ENCODE measurements at regions not wholly inside any gene's neighbourhood (a gene's known extent, or its start where the extent isn't known, plus 50 kb on each side); places are given as distances from the start of the nearest gene placed in this dataset.
"Not testable (repeated sequence)": the region's sequence is repeated elsewhere in the genome, so short reads cannot be mapped to it uniquely, and the experiment has no call there.

DNA sequence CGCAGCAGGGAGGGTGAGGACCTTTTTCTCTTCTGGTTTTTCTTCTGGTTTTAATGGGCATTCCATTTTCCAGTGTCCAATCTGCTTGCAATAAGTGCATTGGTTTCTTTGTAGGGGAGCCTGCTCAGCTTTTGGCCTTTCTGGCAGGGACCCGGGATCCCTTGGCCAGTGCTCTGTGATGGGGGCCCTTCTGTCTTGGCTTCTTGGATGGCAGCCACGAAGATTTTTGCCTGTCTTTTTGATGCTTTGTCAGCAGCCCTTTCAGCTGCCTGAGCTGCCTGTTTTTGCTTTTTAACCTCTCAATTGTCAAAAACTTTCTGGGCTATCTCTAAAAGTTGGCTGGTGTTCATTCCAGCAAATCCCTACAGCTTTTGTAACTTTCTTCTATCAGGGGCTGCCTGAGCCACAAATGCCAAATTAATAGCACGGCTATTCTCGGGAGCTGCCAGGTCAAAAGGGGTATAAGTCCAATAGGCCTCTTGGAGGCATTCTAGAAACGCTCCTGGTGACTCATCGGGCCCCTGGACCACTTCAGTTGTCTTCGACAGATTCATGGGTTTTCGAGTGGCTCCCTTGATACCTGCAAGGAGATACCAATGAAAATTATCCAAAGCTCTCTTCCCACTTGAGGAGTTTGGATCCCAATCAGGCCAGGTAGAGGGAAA is 179.9 kb upstream of the MBL2 start:
- DNase-seq (ENCODE audit: low spot score) = no peak

DNA sequence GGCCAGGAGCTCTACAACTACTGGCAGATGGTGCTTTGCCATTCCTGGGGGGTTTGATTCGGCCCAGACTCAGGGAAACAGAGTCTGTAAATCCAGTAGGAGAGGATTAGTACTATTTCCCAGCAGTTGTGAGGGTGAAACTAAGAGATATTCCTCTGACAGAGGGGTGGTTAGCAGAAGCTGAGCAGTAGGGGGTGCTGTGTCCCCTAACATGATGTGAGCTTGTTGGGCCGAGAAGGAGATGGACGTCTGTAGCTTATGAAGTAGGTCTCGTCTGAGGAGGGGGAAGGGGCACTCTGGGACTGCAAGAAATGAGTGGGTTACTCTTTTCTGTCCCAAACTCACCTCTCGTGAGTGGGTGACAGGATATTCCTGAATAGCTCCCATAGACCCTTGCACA is 179.2 kb upstream of the MBL2 start:
- DNase-seq (ENCODE audit: low spot score) = peak; percentile 17

DNA sequence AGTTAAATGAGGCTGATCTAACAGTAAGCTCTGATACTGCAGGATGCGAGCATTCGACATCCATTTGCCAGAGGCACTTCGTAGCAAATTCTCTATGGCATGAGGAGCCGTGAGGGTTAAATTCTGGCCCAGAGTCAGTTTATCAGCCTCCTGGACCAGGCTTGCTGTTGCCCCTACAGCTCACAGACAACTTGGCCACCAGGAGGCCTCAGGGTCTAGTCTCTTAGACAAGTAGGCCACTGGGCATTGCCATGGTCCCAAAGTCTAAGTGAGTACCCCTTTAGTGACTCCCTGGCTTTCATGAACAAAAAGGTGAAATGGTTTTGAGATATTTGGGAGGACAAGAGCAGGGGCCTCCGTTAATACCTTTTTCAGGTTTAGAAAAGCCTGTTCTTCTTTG is 178.0 kb upstream of the MBL2 start:
- no peak for DNase-seq (ENCODE audit: low spot score)

DNA sequence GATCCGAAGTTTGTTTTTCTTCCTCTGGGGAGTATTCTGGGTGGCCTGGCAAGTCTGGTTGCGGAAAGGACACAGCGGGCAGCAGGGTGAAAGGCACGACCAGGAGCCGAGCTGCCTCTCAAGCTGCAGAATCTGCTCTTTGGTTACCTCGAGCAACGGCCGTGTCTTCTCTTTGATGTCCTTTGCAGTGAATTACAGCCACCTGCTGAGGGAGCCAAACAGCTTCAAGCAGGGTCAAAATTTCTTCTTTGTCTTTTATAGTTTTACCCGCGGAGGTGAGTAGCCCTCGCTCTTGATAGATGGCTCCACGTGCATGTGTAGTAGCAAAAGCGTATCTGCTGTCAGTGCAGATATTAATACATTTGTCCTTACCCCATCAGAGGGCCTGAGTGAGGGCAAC is 177.3 kb upstream of the MBL2 start:
- DNase-seq (ENCODE audit: low spot score) = no peak

DNA sequence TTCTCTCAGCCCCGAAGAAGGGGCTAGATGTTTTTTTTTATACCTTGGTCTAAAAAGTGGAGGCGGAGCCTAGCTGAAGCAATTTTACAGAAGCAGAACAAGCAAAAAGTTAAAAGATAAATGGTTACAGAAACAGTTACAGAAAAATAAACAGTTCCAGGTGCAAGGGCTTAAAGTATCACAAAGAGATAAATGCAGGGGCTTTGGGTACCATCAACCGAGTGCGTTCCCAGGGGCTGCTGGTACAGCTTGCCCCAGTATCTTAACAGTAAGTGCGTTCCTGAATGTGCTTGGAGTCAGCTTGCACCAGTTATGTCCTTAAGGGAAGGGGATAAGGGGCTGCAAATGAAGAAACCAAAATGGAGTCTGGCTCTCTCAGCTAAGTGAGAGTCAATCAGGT is 173.9 kb upstream of the MBL2 start:
- DNase-seq (ENCODE audit: low spot score) = no peak

DNA sequence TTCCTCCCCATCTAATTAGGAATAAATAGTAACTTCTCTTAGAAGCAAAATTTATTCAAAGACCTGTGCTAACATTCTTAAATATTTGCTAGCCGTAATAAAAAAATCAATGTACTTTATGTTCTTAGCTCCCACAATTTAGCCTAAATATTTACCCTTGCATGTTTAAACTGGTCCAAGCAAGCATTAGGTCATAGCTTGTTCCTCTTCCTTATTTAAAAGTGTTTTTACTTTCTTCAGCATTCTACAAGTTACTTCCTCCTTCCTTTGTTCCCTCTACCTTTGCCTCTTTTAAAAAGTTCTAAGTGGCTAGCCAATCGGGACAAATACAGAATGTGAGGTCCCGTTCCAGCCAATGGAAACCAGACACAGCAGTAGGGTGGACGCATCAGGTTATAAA is 172.9 kb upstream of the MBL2 start:
- DNase-seq (ENCODE audit: low spot score) = not testable (repeated sequence)

DNA sequence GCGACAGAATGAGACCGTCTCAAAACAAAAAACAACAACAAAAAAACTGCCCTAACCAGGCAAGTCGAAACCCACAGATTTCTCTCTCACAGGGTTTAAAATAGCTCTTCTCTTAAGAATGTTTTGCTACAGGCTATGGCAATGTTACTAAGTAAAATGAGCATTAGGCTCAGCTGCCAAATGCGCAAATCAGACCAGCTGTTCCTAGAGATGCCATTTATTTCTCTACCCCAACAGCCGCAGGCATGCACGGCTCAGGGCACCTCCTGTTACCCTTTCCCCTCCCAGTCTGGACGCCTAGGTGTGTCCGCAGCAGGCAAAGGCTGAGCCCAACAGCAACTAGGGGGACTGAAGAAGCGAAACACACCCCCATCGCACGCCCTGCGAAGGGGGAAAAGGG is 168.3 kb upstream of the MBL2 start:
- no peak for DNase-seq (ENCODE audit: low spot score)

DNA sequence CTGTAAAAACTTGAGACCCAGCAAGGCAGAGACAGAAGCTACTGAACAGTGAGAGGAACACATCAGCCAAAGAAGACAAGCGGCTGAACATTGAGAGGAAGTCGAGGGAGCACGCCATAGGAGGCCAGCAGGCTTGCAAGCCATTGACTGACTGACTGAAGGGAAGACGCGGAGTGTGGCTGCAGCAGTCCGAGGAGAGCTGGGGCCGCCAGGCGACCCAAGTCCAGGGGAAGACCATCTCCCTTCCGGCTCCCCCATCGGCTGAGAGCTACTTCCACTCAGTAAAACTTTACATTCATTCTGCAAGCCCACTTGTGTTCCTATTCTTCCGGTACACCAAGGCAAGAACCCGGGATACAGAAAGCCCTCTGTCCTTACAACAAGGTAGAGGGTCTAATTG is 167.3 kb upstream of the MBL2 start:
- DNase-seq (ENCODE audit: low spot score) = no peak

DNA sequence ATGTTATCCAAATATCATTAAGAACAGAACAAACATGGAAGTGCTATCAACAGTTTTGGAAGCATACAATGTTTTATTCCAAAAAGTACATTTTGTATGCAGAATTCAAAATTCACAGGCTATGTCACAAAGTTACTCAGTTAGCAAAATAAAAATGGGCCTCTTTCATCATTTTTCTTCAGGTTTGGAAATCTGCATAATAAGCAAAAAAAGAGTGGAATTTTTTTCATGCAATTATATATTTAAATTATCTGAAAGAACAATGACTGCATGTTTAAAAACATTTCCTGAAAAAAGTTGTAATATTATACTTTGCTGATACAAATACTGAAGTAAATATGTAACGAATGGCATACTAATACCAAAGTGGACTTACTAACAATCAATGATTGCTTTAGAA is 161.2 kb upstream of the MBL2 start:
- DNase-seq (ENCODE audit: low spot score) = no peak

DNA sequence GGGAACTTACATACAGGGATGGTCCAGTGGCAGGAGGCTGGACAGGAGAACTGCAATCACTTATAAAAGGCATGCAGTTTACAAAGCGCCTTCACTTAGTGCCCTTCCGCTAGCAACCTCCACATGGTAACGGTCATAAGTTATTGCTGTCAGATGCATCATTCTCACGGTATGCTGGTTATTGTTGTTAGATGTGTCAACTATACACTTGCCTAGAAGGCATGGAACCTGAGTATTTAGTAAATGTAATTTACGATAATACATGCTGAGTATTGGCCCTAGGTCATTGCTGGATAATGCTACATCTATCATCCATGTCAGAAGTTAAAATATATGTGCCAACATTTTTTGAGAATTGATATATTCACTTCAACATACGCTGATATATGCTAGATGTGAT is 155.1 kb upstream of the MBL2 start:
- no peak for DNase-seq (ENCODE audit: low spot score)

DNA sequence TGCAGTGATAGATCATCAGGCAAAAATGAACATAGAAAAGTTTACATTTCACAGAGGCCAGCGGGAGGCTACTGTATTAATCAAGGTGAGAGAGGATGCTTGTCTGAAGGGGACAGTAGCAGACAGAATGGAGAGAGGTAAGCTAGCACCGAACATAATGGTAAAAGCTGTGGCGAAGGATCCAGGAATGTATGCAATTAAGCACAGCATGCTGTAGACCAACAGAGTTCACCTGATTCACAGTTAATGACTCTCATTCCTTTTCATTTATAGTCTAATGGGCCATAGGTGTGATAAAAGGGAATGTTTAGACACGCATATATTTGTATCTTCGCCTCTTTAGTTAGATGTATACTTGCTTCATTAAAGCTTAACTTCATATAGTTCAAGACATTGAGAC is 150.9 kb upstream of the MBL2 start:
- DNase-seq (ENCODE audit: low spot score) = no peak

DNA sequence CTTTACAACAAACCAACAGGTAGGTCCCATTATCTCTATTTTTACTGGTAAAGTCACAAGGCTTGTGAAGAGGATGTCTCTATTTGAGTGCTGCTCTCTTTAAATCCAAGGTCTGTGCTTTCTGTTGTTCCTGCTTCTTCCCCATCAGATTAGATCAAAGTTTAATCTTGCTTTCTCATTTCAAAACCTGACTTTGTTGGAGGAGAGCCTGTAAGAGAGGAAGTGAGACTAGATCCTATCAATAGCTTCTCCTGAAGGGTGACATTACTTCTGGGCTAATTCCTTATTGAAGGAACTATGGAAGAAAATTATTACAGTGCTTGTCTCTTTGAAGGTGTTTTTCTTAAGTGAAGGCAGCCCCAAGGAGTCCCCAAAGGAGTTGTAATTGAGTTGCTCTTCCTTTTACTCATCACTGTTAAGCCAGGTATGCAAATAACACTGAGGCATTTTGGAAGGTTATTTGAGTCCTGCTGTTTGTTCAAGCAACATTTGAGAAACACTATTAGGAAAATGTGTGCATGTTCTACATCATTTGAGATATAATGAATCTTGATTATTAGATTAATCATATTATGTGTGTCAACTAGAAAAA is 146.2 kb upstream of the MBL2 start:
- no peak for DNase-seq (ENCODE audit: low spot score)

DNA sequence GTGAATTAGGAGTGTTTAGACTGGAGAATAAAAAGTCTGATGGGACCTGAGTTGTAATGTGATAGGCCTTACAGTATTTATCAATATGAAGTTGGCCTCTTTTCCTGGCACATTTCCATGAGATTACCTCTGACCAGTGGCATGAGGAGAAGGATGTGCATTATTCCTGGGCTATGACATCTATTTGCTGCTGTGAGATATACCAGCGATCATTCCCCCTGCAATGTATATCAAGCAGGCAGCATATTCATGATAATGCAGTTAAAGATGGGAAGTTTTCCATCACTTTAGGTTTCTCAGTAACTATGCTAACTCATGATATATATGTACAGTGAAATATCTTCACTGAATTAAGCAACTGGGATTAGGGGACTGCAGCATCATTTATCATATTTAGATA is 142.8 kb upstream of the MBL2 start:
- DNase-seq (ENCODE audit: low spot score) = no peak

DNA sequence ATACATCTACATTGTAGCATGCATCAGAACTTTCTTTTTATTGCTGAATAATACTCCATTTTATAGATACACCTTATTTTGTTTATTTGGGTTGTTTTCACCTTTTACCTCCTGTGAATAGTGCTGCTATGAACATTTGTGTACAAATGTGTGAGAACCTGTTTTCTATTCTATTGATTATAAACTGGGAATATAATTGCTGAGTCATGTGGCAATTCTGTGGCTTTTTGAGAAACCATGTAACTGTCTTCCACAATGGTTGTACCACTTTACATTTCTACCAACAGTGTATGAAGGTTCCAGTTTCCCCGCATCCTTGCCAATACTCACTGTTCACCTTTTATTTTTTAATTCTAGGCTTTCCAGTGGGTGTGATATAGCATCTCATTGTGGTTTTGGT is 138.6 kb upstream of the MBL2 start:
- no peak for DNase-seq (ENCODE audit: low spot score)

DNA sequence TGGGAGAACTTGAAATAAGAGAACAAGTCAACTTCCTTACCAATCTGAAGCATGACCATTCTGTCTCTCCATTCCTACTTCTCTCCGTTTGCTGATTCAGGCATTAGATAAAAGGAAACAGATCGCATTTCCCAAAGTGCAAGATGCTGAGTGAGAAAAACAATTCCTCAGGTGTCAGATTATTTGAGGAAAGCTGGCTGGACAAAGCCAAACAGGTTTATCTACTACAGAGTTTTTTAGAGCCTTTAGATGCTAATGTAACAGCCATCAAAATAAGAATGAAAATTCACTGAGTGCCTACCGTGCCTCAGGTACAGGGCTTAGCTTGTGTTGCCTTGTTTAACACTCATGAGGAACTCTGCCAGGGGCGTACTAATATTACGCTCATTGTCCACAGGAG is 135.9 kb upstream of the MBL2 start:
- DNase-seq (ENCODE audit: low spot score) = no peak

DNA sequence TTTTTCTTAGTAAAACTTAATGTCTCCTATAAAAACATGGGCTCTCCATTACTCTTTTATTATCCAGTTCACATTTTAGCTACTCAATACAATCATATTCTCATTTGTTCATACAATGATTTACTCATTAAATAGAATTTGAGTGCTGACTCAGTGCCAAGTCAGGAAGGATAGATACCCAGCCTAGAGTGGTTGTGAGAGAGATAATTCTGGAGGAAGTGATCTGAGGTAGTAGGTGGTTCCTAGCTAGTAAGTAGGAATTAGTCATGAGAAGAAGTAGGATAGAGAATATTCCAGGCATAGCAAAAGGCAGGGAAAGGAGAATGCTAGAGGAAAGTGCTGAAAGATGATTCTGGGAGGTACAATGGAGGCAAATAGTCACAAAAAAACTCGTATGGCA is 133.5 kb upstream of the MBL2 start:
- DNase-seq (ENCODE audit: low spot score) = no peak

DNA sequence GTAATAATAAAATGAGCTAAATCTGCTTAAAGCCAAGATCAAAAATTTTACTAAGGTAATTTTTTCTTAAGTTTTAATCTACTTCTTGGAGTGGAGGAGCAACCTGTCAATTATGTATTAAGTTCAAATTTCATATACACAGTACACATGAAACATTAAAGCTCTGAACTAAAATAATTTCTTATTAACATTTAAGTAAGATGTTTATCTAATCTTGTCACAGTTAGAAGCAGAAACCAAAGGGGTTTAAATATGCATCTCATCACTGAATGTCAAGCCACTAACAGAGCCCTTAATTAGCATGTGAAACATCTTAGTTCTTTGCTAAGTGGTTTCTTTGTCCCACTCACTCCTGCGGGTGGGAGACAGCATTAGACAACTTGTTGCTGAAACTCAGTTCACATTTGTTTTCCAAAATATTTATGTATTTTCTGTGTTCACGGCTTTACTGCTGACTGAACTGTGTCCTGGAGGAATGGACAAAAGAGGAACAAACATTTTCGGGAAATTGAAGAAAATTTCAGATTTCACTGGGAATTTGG is 130.9 kb upstream of the MBL2 start:
- DNase-seq (ENCODE audit: low spot score) = no peak

DNA sequence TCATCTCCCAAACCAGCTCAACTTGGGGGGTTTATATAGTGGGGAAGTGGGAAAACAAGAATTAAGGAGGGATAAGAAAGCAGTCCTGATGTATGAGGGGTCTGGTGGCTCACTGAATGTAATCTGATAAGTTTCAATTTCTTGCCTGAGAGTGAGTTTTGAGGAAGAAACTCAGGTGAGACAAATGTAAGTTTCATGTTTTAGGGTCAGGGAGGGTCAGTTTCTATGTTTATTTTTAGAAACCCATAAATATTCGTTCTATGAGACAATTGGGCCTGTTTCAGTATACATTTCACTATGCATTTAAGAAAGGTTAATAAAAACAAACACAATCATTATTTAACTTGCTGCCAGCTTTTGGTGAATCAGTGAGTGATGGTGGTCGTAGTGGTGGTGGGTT is 128.0 kb upstream of the MBL2 start:
- DNase-seq (ENCODE audit: low spot score) = no peak

DNA sequence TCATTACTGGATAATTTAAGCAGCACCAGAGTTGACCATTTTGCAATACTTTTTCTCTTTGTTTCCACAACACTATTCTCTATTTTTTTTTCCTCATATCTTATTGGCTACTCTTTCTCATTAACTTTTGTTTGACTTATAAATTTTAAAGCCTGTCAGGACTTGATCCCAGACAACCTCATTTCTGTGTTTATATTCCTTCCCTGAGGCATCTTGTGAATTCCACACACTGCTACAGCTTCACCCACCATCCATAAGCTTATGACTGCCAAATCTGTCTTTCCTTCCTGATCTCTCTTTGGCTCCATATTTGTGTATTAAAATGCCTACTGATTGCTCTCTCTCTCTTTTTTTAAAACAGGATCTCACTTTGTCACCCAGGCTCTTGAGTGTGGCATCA is 124.6 kb upstream of the MBL2 start:
- DNase-seq (ENCODE audit: low spot score) = no peak

DNA sequence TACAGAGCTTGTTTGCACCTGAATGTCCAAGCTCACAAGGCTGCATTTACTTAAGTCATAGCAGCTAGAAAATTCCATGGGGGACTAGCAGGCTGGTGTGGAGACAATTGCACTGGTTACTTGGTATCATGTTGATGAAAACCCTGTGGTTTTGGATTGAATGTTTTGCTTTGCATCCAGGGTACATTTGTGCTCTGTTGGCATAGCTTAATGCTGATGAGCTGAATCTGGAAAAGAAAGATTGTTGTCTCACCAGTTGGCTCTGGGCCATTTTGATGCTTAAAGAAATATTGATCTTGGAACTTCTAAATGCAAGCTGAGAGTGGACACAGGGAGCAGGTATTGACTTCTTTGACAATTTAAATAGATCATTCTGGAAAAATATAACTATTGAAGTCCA is 122.5 kb upstream of the MBL2 start:
- no peak for DNase-seq (ENCODE audit: low spot score)

DNA sequence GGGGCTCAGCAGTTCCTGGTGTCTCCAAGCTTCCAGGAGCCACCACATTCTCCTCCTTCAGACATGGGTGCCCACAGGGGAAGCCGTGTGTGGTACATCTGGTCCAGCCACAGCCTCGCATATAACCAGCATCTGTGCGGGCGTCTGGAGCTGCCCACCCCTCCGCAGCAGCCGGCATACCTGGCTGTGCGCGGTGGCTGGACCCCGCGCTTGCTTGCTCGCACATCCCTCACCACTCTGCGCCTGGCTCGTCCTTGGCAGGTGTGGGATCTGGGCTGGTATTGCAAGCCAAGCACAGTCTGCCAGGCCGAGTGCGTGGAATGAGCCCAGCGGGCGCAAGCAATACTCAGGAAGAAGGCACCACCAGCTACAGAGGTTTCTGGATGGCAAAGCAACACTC is 117.7 kb upstream of the MBL2 start:
- no peak for DNase-seq (ENCODE audit: low spot score)

DNA sequence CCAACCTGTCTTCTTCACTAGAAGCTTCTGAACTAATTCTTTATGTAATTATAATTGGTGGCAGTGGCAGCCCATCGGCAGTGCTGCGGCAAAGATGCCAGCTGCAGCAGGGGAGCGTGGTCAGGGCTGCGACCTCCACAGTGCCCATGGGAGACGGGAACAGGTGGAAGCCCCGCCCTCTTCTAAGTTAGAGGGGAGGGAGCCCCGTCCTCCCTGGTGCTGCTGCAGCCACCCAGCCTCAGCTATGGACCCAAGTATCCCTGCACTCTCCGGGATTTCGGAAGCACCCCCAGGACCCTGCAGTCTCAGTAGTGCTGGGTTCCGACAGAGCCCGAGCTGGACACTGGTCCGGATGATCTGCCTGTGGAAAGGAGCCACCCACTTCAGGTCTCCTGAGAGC is 117.0 kb upstream of the MBL2 start:
- DNase-seq (ENCODE audit: low spot score) = no peak

DNA sequence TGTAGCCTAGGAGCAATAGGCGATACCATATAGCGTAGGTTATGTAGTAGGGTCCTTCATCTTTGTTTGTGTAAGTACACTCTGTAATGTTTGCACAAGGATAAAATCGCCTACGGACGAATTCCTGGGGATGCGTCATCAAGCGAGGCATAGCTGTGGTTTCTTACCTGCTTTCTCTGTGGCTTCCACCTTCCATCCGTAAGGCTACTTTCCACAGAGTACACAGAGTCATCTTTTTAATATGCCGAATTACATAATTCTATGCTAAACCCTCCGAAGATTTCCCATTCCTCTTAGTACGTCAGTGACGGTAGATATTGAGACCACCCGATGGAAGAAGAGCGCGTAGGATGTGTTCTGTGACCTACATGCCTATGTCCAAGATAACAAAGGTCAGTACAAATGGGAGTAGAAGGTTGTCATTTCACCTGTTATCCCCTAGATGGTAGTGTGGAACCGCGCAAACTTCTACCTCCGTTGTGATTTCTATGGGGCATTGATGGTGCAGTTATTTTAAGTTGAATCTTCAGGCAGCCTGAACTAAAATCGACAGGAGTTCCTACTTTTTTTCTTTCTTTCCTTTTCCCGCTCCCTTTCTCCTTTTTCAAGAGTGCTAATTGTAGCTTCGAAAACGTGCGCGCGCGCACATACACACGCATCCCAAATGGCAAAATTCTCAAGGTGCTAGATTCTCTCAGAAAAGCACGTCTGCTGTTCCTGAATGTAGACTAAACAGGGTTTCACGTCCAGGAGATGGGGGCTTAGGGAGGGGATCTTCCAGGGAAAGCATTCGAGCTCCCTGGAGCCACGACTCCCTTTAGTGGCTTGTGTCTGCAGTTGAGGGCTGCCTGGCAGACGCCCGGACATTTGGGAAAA is 111.7 kb upstream of the MBL2 start:
- DNase-seq (ENCODE audit: low spot score) = peak; percentile 39
